GM12865 (cell line): ENCODE measurements at regions not wholly inside any gene's neighbourhood (a gene's known extent, or its start where the extent isn't known, plus 50 kb on each side); places are given as distances from the start of the nearest gene placed in this dataset.

ENCODE experiments used
- DNase-seq: peaks from one replicate; pipeline ENCODE4 v3.0.0; 2010; ENCODE audit warnings: low read depth
- H3K4me3 ChIP-seq: 2 replicates; pipeline ENCODE4 v1.5.1; 2011; ENCODE audit warnings: mild to moderate bottlenecking, low read depth, low read length, control low read depth
- TF ChIP-seq, protein P1 (sequence below): IDR thresholded peaks from 2 replicates; pipeline ENCODE4 v1.5.1; 2011; ENCODE audit warnings: low read length, control low read depth, low read depth, inconsistent platforms; ENCODE audit not compliant: insufficient read depth; ENCODE audit errors: missing control alignments

DNA sequence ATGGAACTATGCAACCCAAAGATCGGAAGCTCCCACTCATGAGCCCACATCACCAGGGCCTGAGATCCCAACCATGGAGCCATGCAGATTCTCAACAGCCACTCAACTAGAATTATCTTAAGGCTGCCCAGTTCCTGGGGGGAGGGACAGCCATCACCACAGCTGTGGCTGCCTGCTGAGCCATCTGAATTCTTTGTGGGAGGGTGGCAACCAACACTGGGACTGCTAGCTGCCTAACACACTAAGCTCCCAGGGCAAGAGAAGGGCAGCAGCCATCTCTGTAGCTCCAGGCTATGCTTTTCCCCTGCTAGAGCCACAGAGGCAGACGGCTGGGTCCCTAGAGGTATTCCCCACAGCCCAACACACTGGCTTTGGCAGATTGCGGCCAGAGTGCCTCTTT lies 251.3 kb upstream of the GRAMD2B start:
- DNase-seq: no peak
- TF ChIP-seq, protein P1, sequence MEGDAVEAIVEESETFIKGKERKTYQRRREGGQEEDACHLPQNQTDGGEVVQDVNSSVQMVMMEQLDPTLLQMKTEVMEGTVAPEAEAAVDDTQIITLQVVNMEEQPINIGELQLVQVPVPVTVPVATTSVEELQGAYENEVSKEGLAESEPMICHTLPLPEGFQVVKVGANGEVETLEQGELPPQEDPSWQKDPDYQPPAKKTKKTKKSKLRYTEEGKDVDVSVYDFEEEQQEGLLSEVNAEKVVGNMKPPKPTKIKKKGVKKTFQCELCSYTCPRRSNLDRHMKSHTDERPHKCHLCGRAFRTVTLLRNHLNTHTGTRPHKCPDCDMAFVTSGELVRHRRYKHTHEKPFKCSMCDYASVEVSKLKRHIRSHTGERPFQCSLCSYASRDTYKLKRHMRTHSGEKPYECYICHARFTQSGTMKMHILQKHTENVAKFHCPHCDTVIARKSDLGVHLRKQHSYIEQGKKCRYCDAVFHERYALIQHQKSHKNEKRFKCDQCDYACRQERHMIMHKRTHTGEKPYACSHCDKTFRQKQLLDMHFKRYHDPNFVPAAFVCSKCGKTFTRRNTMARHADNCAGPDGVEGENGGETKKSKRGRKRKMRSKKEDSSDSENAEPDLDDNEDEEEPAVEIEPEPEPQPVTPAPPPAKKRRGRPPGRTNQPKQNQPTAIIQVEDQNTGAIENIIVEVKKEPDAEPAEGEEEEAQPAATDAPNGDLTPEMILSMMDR: no peak
- H3K4me3 ChIP-seq: no peak overlapping the region

DNA sequence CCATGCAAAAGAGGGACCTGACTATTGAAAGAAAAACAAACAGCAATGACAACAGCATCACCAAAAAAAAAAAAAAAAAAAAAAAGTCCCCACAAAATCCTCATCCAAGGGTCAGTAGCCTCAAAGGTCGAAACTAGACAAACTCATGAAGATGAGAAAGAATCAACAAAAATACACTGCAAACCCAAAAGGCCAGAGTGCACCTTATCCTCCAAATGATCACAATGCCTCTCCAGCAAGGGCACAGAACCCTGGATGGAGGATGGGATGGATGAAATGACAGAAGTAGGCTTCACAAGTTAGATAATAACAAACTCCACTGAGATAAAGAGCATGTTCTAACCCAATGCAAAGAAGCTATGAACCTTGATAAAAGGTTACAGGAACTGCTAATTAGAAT lies 250.4 kb upstream of the GRAMD2B start:
- TF ChIP-seq, protein P1: no peak
- no peak overlapping the region for H3K4me3 ChIP-seq
- no peak for DNase-seq

DNA sequence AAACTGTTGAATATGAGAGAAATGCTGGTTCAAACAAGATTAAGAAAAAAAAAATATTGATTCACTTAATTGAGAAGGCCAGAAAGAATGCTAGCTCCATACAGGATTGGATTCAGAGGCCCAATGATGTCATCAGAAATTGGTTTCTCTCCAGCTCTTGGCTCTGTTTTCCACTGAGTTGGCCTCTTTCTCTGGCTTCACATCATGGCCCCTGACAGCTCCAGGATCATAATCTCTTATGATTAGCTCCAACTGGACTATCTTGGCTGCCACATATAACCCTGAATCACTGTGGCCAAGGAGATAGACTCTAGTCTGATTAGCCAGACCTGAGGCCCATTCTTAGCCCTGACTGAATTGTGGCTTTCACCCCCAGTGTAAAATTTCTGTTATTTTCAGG lies 244.7 kb upstream of the GRAMD2B start:
- no peak for DNase-seq
- TF ChIP-seq, protein P1: no peak

DNA sequence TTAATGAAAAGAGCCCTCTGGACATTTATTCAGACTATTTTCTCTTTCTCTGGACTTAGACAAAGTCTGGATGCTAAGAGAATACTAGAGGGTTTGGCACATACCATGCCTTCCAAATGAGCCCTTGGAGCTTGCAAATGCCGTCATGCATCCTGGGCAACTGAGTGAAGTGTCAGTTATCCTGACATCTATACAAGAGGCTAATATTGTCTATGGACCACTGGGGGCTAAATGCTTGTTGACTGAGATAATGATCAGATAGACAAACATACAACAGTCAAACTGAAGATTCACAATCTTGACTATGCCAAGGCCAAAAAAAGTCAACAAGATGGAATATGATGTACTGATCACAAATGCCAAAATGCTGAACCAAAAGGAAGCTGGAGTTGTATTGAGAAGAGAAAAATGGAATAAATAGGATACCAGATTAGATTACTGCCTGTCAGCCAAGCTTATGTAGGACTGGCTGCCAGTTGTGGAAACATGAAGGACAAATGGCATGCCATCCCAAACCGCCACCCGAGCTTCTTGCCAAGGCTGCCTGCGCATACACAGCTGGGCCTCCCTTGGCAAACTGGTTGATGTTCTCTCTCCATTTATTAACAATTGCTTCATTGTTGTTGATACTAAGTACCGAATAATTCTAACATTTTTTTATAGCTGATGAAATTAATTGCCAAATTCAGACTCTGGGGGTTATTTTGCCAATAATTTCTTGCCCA lies 240.1 kb upstream of the GRAMD2B start:
- TF ChIP-seq, protein P1: no peak
- H3K4me3 ChIP-seq: no peak overlapping the region
- DNase-seq: no peak

More for the DNA sequence above, 244.7 kb upstream of the GRAMD2B start:
- no peak overlapping the region for H3K4me3 ChIP-seq

DNA sequence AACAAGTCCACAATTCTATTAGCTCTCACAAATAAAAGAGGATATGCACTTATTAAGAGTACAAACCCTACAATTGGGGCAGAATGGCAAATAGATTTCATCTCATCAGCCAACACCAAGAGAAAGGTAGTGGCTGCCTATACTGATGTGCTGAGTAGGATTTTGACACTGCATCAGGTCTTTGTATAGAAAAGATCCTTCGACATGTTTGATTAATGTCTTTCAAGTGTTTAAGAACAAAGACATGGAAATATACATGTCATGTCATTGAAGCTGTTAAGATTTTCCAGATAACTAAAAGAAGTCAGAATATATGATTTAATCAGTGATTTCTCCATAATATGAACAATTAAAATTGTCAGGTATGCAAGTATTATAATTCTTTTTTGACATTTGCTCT lies 238.7 kb upstream of the GRAMD2B start:
- TF ChIP-seq, protein P1: no peak
- DNase-seq: no peak
- no peak overlapping the region for H3K4me3 ChIP-seq

DNA sequence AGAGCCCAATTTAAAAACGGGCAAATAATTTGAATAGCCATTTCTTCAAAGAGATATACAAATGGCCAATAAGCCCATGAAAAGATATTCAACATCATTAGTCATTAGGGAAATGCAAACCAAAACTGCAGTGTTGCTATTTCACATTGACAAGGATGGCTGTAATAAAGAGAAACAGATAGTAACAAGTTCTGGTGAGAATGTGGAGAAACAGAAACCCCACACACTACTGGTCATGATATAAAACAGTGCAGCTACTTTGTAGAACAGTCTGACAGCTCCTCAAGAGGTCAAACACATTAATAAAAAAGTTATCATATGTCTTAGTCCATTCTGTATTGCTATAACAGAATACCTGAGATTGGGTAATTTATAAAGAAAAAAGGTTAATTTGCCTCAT lies 237.0 kb upstream of the GRAMD2B start:
- H3K4me3 ChIP-seq: no peak overlapping the region
- peak; percentile 10 for DNase-seq
- TF ChIP-seq, protein P1: no peak

DNA sequence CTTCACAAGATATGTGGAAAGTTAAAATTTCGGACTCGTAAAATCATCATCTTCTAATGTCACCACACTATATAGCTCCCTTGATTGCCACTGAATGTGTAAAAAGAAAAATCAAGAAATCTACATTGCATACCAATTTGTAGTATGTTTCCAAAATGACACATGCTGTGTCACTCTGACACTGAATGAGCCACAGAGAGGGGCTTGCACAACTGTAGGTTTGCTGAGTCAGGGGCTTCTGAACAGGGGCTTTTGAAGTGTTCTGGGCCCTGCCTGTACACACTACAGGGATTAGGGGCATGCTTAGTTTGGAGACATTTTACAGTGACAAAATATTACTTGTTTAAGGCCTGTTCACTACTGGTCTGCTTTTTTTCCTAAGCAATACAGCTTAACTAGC lies 234.4 kb upstream of the GRAMD2B start:
- no peak overlapping the region for H3K4me3 ChIP-seq
- TF ChIP-seq, protein P1: no peak
- DNase-seq: no peak
